MM.1S (cell line): ENCODE measurements at regions not wholly inside any gene's neighbourhood (a gene's known extent, or its start where the extent isn't known, plus 50 kb on each side); places are given as distances from the start of the nearest gene placed in this dataset.

Source experiments
- CTCF ChIP-seq: fragments of 300-600 bp; sonication (generic); IDR thresholded peaks from 2 replicates; pipeline ENCODE4 v1.5.1; 2016; ENCODE audit warnings: antibody characterized with exemption, low read length, mixed read lengths
- EZH2 ChIP-seq: fragments of 300-600 bp; sonication (generic); optimal IDR thresholded peaks from 2 replicates; pipeline ENCODE3; 2017; ENCODE audit warnings: low read depth, mild to moderate bottlenecking, antibody characterized with exemption, low read length, mixed read lengths

- TF ChIP-seq CTCF (no peak), EZH2 (no peak)
These were observed 210.3 kb downstream of the SUCLA2 start for GRCh38 chr13:47790755-47791154.
